ENCODE measurements at regions not wholly inside any gene's neighbourhood (a gene's known extent, or its start where the extent isn't known, plus 50 kb on each side); places are given as distances from the start of the nearest gene placed in this dataset.

DNA sequence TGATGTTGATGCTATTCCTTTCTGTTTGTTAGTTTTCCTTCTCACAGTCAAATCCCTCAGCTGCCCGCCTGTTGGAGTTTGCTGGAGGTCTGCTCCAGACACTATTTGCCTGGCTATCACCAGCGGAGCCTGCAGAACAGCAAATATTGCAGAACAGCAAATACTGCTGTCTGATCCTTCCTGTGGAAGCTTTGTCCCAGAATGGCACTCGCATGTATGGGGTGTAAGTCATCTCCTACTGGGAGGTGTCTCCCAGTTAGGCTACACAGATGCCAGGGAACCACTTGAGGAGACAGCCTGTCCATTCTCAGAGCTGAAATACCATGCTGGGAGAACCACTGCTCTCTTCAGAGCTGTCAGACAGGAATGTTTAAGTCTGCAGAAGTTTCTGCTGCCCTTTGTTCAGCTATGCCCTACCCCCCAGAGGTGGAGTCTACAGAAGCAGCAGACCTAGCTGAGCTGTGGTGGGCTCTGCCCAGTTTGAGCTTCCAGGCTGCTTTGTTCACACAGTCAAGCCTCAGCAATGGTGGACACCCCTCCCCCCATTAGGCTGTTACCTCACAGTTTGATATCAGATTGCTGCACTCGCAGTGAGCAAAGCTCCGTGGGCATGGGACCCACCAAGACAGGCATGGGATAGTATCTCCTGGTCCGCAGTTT, 74.9 kb downstream of the SPIN3 start:
- TF ChIP-seq HDAC6 (IDR thresholded peaks at IDR 0.05; ENCODE audit: unreplicated experiment) (no peak), RAD21 (IDR thresholded peaks at IDR 0.05; ENCODE audit: insufficient read depth, low read depth, low read length) (no peak), FOXK2 (IDR thresholded peaks at IDR 0.05) (no peak), SPI1 (IDR thresholded peaks at IDR 0.05; ENCODE audit: borderline replicate concordance, insufficient read depth, low read depth, low read length) (no peak), POLR2AphosphoS5 (IDR thresholded peaks at IDR 0.05; ENCODE audit: low read length) (no peak), CTCF (IDR thresholded peaks at IDR 0.05 in 2 of 3, conservative IDR thresholded peaks at IDR 0.05 in 1 of 3; ENCODE audit: control insufficient read depth in 2 of 3, extremely low read depth in 1 of 3, insufficient read depth in 1 of 3, low read depth in 3 of 3, low read length in 3 of 3) (no peak), ZSCAN29 (IDR thresholded peaks at IDR 0.05) (no peak), TCF3 (IDR thresholded peaks at IDR 0.05; ENCODE audit: borderline replicate concordance, insufficient read depth, low read depth, low read length) (no peak), EZH2 (IDR thresholded peaks at IDR 0.05; ENCODE audit: borderline replicate concordance, control insufficient read depth, low read depth, low read length) (no peak), PBX3 (IDR thresholded peaks at IDR 0.05; ENCODE audit: insufficient replicate concordance, low read depth, low read length) (no peak), CREM (IDR thresholded peaks at IDR 0.05; ENCODE audit: low read depth) (no peak)

Measured in GM12878 (cell line).